B cell (primary cell): ENCODE measurements at regions not wholly inside any gene's neighbourhood (a gene's known extent, or its start where the extent isn't known, plus 50 kb on each side); places are given as distances from the start of the nearest gene placed in this dataset.

ENCODE experiments used
- CTCF ChIP-seq: fragments of 200-600 bp; IDR thresholded peaks from one replicate; pipeline ENCODE4 v1.8.0; 2022; ENCODE audit warnings: antibody characterized with exemption, mild to moderate bottlenecking
- EZH2 ChIP-seq: IDR thresholded peaks from 2 replicates; pipeline ENCODE4 v1.6.1; 2012; ENCODE audit warnings: borderline replicate concordance, low read depth, mild to moderate bottlenecking, moderate library complexity, low read length; ENCODE audit not compliant: insufficient read depth, poor library complexity, severe bottlenecking

DNA sequence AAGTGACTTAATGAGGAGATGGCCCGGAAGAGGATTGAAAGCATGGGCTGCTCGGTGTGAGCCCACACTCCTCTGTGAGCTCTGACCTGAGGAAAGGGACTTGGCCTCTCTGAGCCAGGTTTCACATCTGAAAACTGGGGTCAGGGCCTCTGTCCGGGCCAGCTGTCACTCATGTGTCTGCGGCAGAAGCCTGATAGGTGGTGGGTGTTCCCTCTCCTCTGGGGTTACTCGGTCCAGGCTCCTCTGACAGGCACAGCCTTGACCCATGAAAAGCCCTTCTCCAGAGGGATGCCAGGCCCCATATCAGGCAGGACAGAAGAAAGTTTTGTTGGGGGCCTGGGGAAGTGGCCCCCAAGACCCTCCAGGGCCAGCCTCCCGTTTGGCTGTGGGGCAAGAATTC lies 131.4 kb downstream of the CHSY1 start:
- TF ChIP-seq EZH2 (no peak), CTCF (no peak)
